GM19239 (cell line): ENCODE measurements at regions not wholly inside any gene's neighbourhood (a gene's known extent, or its start where the extent isn't known, plus 50 kb on each side); places are given as distances from the start of the nearest gene placed in this dataset.
A peak's percentile ranks its signal among the peaks of the same experiment; 100 is the strongest.

Source experiments
- DNase-seq: peaks from one replicate; pipeline ENCODE4 v3.0.0; 2011; ENCODE audit warnings: low spot score; ENCODE audit not compliant: insufficient read length
- FAIRE-seq: peaks from 2 replicates; lab custom pipeline; 2011; peaks lifted over from hg19 to GRCh38; lab: Jason Lieb, UNC

GRCh38 chr2:60333264-60333663 lies 220.2 kb downstream of the BCL11A start:
- FAIRE-seq (no peak), DNase-seq (no peak)

- no peak for DNase-seq
- no peak for FAIRE-seq
Observed at GRCh38 chr2:60331115-60331809, 222.2 kb downstream of the BCL11A start.

- no peak for DNase-seq
- no peak for FAIRE-seq
Observed at GRCh38 chr2:60329225-60329624, 224.2 kb downstream of the BCL11A start.

- no peak for DNase-seq
- FAIRE-seq: no peak
Observed at GRCh38 chr2:60324536-60324935, 228.9 kb downstream of the BCL11A start.

- FAIRE-seq (no peak), DNase-seq (no peak)
Observed at GRCh38 chr2:60321816-60322215, 231.6 kb downstream of the BCL11A start.

- no peak for FAIRE-seq
- no peak for DNase-seq
Observed at GRCh38 chr2:60320724-60321123, 232.7 kb downstream of the BCL11A start.

- DNase-seq (no peak), FAIRE-seq (no peak)
Observed at GRCh38 chr2:60319031-60319547, 234.4 kb downstream of the BCL11A start.

GRCh38 chr2:60318544-60318943 lies 234.9 kb downstream of the BCL11A start:
- FAIRE-seq (no peak), DNase-seq (no peak)

- DNase-seq (peak; percentile 26), FAIRE-seq (peak; percentile 72)
Observed at GRCh38 chr2:60317844-60318243, 235.6 kb downstream of the BCL11A start.

GRCh38 chr2:60317034-60317386 lies 236.4 kb downstream of the BCL11A start:
- DNase-seq: no peak
- FAIRE-seq: no peak

GRCh38 chr2:60316381-60317033 lies 236.9 kb downstream of the BCL11A start:
- DNase-seq (no peak), FAIRE-seq (peak; percentile 75)

- no peak for DNase-seq
- peak; percentile 86 for FAIRE-seq
Observed at GRCh38 chr2:60313470-60314172, 239.8 kb downstream of the BCL11A start.

GRCh38 chr2:60312618-60313017 lies 240.8 kb downstream of the BCL11A start:
- DNase-seq (peak; percentile 35), FAIRE-seq (peak; percentile 72)

- FAIRE-seq (peak; percentile 80), DNase-seq (no peak)
Observed at GRCh38 chr2:60311524-60311923, 241.9 kb downstream of the BCL11A start.

GRCh38 chr2:60309941-60310660 lies 243.4 kb downstream of the BCL11A start:
- no peak for FAIRE-seq
- no peak for DNase-seq

- DNase-seq (no peak), FAIRE-seq (no peak)
Observed at GRCh38 chr2:60309336-60309735, 244.1 kb downstream of the BCL11A start.

- DNase-seq (no peak), FAIRE-seq (no peak)
Observed at GRCh38 chr2:60306267-60306861, 247.1 kb downstream of the BCL11A start.

- peak; percentile 54 for FAIRE-seq
- DNase-seq: no peak
Observed at GRCh38 chr2:60303680-60304079, 249.8 kb downstream of the BCL11A start.

GRCh38 chr2:60302377-60303126 lies 250.9 kb downstream of the BCL11A start:
- DNase-seq (no peak), FAIRE-seq (no peak)
